AG09319 (cell line): ENCODE measurements at regions not wholly inside any gene's neighbourhood (a gene's known extent, or its start where the extent isn't known, plus 50 kb on each side); places are given as distances from the start of the nearest gene placed in this dataset.

ENCODE experiments used
- DNase-seq: peaks from one replicate; pipeline ENCODE4 v3.0.0-alpha.2; 2010; ENCODE audit warnings: low read depth; ENCODE audit errors: extremely low read depth
- CTCF ChIP-seq: IDR thresholded peaks from 2 replicates; pipeline ENCODE4 v1.5.1; 2011; ENCODE audit warnings: low read depth, mild to moderate bottlenecking, inconsistent platforms, low read length, moderate library complexity

DNA sequence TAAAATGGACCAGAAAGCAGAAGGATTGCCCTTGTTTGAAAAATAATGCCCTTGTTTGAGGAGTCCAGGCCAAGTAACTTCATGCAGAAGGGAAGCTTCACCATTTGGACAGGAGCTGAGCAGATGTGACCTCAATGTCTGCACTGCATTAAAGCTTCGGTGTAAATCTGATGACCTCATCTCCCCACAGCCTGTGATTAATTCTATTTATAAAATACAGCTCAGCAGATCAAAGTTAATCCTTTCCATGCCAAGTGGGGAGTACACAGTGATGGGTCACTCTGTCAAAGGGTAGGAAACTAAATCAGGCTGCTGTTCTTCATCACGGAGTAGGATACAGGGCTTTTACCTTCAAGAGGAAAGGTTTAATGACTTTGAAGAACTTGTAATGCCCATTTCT lies 533.7 kb downstream of the RPS29 start:
- TF ChIP-seq CTCF, result no peak
- DNase-seq, result no peak

DNA sequence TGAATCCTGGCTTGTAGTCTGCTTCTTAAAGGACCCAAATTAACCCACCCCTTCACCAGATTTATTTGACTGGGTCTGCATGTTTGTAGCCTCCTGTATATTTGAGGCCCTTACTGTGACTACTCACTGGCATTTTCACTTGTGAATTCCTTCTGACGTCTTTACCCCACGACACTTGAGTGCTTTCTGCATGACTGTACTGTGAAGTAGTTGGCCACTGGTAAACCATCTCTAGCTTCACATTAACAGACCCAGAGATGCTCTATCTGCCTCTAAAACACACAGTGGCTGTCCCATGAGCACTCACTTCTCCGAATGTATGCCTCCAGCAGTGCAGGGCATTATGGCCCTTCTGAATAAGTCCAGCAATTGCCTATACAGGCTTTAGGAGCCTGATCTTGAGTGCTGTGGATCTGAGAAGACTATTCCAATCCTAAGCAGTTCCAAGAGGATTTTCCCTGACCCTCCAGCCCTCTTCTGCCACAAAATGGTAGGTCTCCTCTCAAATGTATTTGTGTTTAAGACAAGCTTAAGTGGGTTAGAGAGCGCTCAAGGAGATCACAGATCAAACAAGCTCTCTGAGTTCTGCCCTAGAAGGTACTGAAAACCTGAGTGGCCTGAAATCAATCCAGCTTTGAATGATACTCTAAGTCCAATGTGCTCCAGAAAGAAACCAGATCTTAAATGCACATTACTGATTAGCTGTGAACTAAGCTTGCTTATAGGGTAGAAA lies 534.7 kb downstream of the RPS29 start:
- no peak for TF ChIP-seq CTCF
- DNase-seq, result no peak

- TF ChIP-seq CTCF, result no peak
- no peak for DNase-seq
Observed at GRCh38 chr14:49050822-49051221, 535.4 kb downstream of the RPS29 start.

DNA sequence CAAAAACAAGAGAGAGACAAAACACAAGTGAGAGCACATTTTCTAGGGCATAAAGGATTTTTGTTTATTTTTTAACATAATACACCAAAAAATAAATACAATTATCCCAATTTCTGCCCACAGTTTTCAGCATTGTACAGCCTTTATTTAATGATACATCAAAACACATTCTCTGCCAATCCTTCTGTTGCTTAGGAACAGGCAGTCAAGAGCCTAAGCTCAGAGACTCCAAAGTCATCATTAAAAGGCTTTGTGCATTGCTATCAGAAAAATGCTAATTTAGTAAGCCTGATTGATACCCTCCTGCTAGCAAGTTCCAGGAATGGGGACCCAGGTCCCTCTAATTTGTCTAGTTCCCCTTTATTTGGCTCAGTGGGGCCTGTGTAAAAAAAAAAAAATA lies 536.5 kb downstream of the RPS29 start:
- DNase-seq, result no peak
- TF ChIP-seq CTCF, result no peak

DNA sequence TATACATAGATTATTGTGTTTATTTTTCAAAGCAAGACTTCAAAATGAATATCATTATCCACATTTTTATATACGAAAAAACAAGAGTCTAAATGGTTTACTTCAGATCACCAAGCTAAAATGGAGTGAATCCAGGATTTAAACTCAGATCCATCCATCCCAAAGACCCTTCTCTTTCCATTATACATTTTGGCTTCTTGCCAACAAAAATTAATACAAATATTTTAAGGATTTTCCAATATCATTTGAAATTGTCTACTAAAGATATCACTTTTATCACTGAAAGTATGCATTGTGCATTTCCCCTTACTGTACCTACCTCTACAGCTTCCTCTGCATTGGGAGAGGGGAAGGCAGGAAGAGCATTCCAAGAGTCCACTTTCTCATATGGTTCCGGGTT lies 541.2 kb downstream of the RPS29 start:
- DNase-seq, result no peak
- no peak for TF ChIP-seq CTCF

GRCh38 chr14:49036984-49037516 lies 549.1 kb downstream of the RPS29 start:
- no peak for TF ChIP-seq CTCF
- no peak for DNase-seq

DNA sequence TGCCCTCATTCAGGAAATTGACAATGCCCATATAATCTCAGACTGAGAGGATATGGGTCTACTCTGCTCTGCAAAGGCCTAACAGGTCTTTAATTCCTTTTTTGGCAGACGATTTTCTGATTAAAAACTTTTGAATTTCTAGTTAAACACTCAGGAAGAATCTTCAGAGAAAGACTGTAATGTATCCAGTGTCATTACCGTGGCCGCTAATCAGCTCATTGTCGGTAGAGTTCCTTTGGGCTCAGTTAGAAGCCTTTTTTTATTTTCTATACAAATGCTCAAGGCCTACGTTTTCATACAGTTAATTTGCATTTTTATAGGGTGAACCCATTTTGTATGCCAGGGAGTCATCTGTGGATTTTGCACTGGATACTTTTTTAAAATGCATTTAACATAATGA lies 549.9 kb downstream of the RPS29 start:
- no peak for TF ChIP-seq CTCF
- no peak for DNase-seq
